A673 (cell line): ENCODE measurements at regions not wholly inside any gene's neighbourhood (a gene's known extent, or its start where the extent isn't known, plus 50 kb on each side); places are given as distances from the start of the nearest gene placed in this dataset.

Source experiments
- EZH2 ChIP-seq: fragments of 200-600 bp; sonication (generic); IDR thresholded peaks from 2 replicates; pipeline ENCODE4 v1.6.1; 2017; ENCODE audit warnings: borderline replicate concordance, low read depth, mild to moderate bottlenecking, mixed read lengths, antibody characterized with exemption, low read length; ENCODE audit not compliant: poor library complexity, severe bottlenecking
- TF ChIP-seq, protein P1 (sequence below): fragments of 300-800, 200-600 bp; sonication (generic); conservative IDR thresholded peaks from 2 replicates; pipeline ENCODE4 v1.5.1; 2017; ENCODE audit warnings: low read depth, mild to moderate bottlenecking, antibody characterized with exemption, low read length, moderate library complexity, mixed read lengths

- TF ChIP-seq, protein P1, sequence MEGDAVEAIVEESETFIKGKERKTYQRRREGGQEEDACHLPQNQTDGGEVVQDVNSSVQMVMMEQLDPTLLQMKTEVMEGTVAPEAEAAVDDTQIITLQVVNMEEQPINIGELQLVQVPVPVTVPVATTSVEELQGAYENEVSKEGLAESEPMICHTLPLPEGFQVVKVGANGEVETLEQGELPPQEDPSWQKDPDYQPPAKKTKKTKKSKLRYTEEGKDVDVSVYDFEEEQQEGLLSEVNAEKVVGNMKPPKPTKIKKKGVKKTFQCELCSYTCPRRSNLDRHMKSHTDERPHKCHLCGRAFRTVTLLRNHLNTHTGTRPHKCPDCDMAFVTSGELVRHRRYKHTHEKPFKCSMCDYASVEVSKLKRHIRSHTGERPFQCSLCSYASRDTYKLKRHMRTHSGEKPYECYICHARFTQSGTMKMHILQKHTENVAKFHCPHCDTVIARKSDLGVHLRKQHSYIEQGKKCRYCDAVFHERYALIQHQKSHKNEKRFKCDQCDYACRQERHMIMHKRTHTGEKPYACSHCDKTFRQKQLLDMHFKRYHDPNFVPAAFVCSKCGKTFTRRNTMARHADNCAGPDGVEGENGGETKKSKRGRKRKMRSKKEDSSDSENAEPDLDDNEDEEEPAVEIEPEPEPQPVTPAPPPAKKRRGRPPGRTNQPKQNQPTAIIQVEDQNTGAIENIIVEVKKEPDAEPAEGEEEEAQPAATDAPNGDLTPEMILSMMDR, result no peak
- no peak for TF ChIP-seq EZH2
These were observed 234.4 kb upstream of the LRTM1 start for GRCh38 chr3:55162031-55162795.
